GM21576 (cell line): ENCODE measurements at regions not wholly inside any gene's neighbourhood (a gene's known extent, or its start where the extent isn't known, plus 50 kb on each side); places are given as distances from the start of the nearest gene placed in this dataset.

ENCODE experiments used
- ATAC-seq: cut with Tn5 transposase; IDR thresholded peaks from one replicate; pipeline ENCODE4 v1.9.1; 2021; ENCODE audit warnings: mild to moderate bottlenecking, moderate library complexity; ENCODE audit not compliant: unreplicated experiment

- ATAC-seq, result no peak
These were observed 539.4 kb upstream of the JARID2 start for GRCh38 chr6:14706378-14706929.

DNA sequence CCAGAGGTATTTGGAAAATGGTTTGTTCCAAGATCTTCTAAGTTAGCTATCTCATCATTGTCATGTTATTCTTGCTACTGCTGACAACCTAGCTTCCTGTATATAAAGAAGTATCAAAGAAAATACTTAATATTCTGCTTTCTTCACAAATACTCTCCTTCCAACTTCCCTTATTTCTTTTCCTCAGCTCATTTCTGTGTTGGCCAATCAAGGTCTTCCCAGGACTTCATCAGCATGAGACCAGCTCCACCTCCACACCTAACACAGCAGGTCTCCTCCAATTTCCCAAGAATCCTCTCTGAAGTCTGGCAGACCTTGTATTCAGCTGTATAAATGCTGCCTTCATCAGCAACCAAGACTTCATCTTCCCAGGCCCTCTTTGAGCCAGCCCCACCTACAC lies 538.6 kb upstream of the JARID2 start:
- ATAC-seq, result no peak

DNA sequence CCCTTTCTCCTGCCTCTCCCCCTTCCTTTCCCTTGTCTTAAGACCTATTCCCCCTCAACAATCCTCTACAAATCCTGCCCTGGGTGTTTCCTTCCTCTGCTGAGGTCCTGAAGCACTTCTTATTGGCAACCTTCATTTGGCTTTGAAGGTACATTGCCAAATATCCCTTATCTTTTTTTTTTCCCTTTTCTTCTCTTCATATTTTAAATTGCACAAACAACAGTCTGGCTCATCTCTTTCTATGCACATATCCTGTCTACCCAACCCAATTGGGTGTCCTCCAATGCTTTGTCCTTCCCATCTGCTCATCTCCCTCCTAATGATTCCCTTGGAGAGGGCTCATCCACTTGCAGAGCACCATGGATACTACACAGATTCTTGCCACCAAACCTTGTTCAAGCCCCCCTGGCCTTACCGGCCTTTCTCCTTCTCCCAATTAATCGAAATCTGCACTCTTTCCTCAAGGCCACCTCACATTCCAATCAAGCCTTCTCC lies 537.9 kb upstream of the JARID2 start:
- ATAC-seq, result no peak

- ATAC-seq, result no peak
These were observed 536.7 kb upstream of the JARID2 start for GRCh38 chr6:14709066-14709670.

DNA sequence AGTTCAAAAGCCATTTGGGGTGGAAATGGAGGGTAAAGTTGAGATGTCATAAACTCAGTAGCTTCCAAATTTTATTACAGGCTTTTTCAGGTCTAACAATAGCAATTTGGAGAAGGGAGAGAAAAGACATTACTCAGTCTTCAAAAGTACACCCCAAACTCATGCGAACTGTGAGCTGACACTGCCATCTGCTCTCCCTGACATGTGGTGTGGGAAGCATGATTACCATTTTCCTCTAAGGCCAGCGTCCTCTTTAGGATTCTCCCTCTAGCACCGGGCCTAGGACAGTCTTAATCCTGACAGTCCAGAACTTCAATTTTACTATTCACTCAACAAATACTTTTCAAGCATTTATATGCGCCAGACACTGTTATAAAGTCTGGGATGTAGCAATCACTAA lies 536.0 kb upstream of the JARID2 start:
- ATAC-seq, result no peak

DNA sequence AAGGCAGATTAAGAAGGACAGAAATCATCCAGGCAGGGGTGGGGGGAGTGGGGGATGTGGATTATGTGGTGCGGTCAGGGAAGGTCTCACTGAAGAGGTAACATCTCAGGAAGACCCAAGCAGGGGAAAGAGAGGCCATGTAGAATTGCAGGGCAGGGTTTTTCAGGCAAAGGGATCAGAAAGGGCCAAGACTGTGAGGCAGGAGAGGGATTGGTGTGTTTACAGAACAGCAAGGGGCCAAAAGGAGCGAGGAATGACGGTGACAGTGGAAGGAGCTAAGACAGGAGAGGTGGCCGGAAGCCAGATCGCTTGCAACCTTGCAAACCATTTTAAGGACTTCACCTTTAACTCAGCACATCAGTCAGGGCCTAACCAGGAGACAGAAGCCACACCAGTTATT lies 535.4 kb upstream of the JARID2 start:
- no peak for ATAC-seq

GRCh38 chr6:14711056-14711703 lies 534.7 kb upstream of the JARID2 start:
- peak; percentile 53 for ATAC-seq

DNA sequence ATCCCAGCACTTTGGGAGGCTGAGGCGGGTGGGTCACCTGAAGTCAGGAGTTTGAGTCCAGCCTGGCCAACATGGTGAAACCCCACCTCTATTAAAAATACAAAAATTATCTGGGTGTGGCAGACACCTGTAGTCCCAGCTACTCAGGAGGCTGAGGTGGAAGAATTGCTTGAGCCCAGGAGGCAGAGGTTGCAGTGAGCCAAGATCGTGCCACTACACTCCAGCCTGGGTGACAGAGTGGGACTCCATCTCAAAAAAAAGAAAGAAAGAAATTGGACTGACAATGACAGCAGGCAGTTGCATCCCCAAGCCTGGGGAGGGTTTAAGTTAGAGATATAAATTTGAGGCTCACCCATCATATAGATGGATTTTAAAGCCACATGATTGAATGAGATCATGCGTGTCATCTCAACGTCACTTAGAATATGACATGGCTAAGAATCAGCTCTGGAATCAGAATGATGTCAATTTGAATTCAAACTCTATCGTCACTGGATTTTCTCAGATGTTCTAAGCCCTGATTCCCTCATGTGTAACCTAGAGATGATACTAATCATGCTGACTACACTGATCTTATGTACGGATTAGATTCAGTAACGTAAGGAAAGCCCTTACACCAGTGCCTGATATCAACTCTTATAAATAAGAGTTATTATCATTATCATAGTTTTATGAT lies 534.0 kb upstream of the JARID2 start:
- no peak for ATAC-seq

GRCh38 chr6:14713008-14713960 lies 532.6 kb upstream of the JARID2 start:
- ATAC-seq, result no peak

- ATAC-seq, result no peak
These were observed 531.8 kb upstream of the JARID2 start for GRCh38 chr6:14713966-14714631.

DNA sequence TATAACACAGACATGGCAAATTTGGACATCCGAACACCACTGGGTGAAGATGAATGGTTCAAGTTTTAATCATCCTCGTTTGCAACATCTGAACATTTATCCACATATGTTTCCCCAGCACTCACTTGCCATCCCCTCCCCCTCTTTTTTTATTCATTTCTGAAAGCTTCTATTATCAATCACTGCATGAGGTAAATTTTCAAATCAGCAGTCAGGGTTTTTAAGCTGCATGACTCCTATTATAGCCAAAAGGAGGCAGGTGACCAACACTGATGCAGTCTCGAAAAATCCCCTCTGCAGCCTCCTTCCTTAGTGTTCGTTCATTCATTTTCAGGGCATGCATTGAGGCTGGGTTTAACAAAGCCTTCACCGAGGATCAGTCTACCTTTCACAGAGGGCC lies 530.8 kb upstream of the JARID2 start:
- no peak for ATAC-seq

DNA sequence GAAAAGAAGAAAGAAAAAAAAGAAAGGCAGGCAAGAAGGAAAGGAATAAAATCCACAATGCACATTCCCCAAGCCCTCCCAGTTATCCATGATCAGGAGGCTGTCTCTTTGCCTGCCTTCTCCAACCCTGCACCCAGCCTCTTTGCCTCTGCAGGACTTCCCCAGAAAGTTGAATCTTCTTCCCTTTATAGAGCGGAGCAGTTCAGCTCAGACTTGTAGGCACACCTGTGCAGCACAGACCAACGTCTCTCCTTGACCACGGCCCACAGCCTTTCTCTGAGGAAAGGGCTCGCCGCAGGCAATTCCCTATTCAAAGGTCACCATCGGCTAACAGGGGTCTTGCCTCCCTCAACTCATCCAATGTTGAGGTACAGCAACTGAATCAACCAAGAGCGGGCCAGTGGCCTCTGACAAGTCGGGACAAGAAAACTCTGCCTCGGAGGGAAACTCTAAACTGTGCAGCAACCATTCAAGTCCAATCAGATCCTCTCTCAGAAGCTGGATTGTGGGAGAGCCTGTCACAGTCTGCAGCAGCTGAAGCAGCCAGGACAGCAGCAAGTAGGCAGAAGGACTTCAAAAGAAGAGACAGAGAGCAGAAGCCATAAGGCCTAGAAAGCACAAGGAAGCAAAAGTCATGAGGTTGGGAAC lies 529.2 kb upstream of the JARID2 start:
- no peak for ATAC-seq

GRCh38 chr6:14717307-14717706 lies 528.6 kb upstream of the JARID2 start:
- ATAC-seq, result no peak

GRCh38 chr6:14718861-14719260 lies 527.0 kb upstream of the JARID2 start:
- no peak for ATAC-seq

DNA sequence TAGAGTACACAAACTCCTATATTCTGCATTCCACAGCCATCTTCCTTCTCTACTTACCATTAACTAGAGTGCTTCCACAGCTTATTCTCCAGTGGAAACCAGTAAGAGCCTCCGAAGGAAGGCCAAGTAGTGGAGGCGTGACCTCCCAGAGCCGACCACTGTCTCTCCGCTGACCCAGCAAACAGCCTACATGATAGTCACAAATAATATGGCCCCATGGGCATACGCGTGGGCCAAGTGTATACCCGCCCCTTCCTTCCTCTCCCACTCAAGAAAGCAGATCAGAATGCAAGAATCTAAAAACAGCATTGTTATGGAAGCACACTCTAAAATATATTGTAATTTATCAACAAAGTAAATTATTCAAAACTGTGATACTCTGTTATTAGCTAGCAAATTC lies 526.6 kb upstream of the JARID2 start:
- no peak for ATAC-seq

DNA sequence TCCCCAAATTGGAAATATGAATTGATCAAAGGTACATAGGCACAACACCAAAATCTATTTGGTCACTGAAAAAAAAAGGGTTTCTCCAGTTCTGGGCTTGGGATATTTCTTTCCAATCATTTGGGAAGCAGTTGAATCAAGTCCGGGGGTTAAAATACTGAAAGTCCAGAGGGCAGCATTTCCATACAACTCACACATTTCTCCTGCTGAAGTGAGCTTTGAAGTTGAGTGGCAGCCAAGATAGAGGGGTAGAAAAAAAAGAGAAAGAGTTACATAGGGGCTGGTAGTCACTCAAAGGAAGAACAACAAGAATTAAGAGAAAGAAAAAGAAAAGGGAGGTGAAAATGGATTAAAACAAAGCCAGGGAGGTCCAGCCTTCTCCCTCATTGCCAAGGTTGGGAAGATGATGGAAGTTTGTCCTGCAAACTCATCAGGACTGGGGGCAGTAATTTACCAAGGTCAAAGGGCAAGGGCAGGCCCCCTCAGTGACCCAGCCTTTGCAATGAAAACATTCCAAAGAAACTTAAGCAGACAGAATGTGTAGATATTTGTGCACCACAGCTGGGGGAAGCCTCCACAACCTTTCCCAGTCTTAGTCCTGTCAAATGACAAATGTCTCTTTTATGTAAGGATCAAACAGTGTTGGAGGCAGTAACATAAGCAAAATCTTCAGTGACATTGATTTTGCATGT lies 525.3 kb upstream of the JARID2 start:
- ATAC-seq, result no peak

GRCh38 chr6:14721103-14721758 lies 524.6 kb upstream of the JARID2 start:
- no peak for ATAC-seq

GRCh38 chr6:14722001-14722562 lies 523.8 kb upstream of the JARID2 start:
- ATAC-seq, result no peak
